ENCODE measurements at regions not wholly inside any gene's neighbourhood (a gene's known extent, or its start where the extent isn't known, plus 50 kb on each side); places are given as distances from the start of the nearest gene placed in this dataset.

- Histone ChIP-seq H3K4me3 (ENCODE audit: low read length) (no peak overlapping the region), H4K20me1 (ENCODE audit: insufficient read depth, low read depth, low read length) (no peaks in the 10 kb centered on the region), H3K9me2 (replicated peaks; ENCODE audit: insufficient read depth, low read length) (no peaks in the 10 kb centered on the region), H3K27ac (ENCODE audit: low read length) (no peak overlapping the region), H3K4me1 (ENCODE audit: low read length) (no peaks in the 10 kb centered on the region), H3K4me2 (ENCODE audit: low read depth, low read length, poor library complexity, severe bottlenecking) (no peak overlapping the region), H3K9ac (ENCODE audit: low read length) (no peak overlapping the region), H3K36me3 (ENCODE audit: insufficient read depth, low read length) (no peaks in the 10 kb centered on the region), H3K27me3 (ENCODE audit: low read length) (no peaks in the 10 kb centered on the region), H3K79me2 (ENCODE audit: low read length) (no peaks in the 10 kb centered on the region), H3K9me3 (ENCODE audit: low read length) (no peaks in the 10 kb centered on the region), H2AFZ (ENCODE audit: low read length) (no peak overlapping the region)
- no peak for DNase-seq
Observed at GRCh38 chr7:3206771-3207191, 94.3 kb upstream of the SDK1 start.

- Histone ChIP-seq H3K4me3 (ENCODE audit: low read length) (no peak overlapping the region), H3K4me1 (ENCODE audit: low read length) (no peaks in the 10 kb centered on the region), H3K9me2 (replicated peaks; ENCODE audit: insufficient read depth, low read length) (no peaks in the 10 kb centered on the region), H3K27ac (ENCODE audit: low read length) (no peak overlapping the region), H4K20me1 (ENCODE audit: insufficient read depth, low read depth, low read length) (no peaks in the 10 kb centered on the region), H3K4me2 (ENCODE audit: low read depth, low read length, poor library complexity, severe bottlenecking) (no peak overlapping the region), H3K27me3 (ENCODE audit: low read length) (no peaks in the 10 kb centered on the region), H3K9me3 (ENCODE audit: low read length) (no peaks in the 10 kb centered on the region), H3K36me3 (ENCODE audit: insufficient read depth, low read length) (no peaks in the 10 kb centered on the region), H3K9ac (ENCODE audit: low read length) (no peak overlapping the region), H2AFZ (ENCODE audit: low read length) (no peak overlapping the region), H3K79me2 (ENCODE audit: low read length) (no peaks in the 10 kb centered on the region)
- no peak for DNase-seq
Observed at GRCh38 chr7:3207387-3207902, 93.6 kb upstream of the SDK1 start.

GRCh38 chr7:3210531-3210930 lies 90.5 kb upstream of the SDK1 start:
- Histone ChIP-seq H3K9me3 (ENCODE audit: low read length) (no peaks in the 10 kb centered on the region), H3K9ac (ENCODE audit: low read length) (no peak overlapping the region), H3K27me3 (ENCODE audit: low read length) (no peaks in the 10 kb centered on the region), H4K20me1 (ENCODE audit: insufficient read depth, low read depth, low read length) (no peaks in the 10 kb centered on the region), H2AFZ (ENCODE audit: low read length) (no peak overlapping the region), H3K36me3 (ENCODE audit: insufficient read depth, low read length) (no peaks in the 10 kb centered on the region), H3K27ac (ENCODE audit: low read length) (no peak overlapping the region), H3K4me3 (ENCODE audit: low read length) (no peak overlapping the region), H3K4me1 (ENCODE audit: low read length) (no peaks in the 10 kb centered on the region), H3K79me2 (ENCODE audit: low read length) (no peaks in the 10 kb centered on the region), H3K4me2 (ENCODE audit: low read depth, low read length, poor library complexity, severe bottlenecking) (no peak overlapping the region), H3K9me2 (replicated peaks; ENCODE audit: insufficient read depth, low read length) (no peaks in the 10 kb centered on the region)
- no peak for DNase-seq

GRCh38 chr7:3214090-3214413 lies 87.0 kb upstream of the SDK1 start:
- Histone ChIP-seq H3K36me3 (ENCODE audit: insufficient read depth, low read length) (no peaks in the 10 kb centered on the region), H2AFZ (ENCODE audit: low read length) (no peak overlapping the region), H3K4me1 (ENCODE audit: low read length) (no peaks in the 10 kb centered on the region), H3K4me3 (ENCODE audit: low read length) (no peak overlapping the region), H3K9ac (ENCODE audit: low read length) (no peak overlapping the region), H3K27me3 (ENCODE audit: low read length) (no peaks in the 10 kb centered on the region), H4K20me1 (ENCODE audit: insufficient read depth, low read depth, low read length) (no peaks in the 10 kb centered on the region), H3K79me2 (ENCODE audit: low read length) (no peaks in the 10 kb centered on the region), H3K9me2 (replicated peaks; ENCODE audit: insufficient read depth, low read length) (no peaks in the 10 kb centered on the region), H3K9me3 (ENCODE audit: low read length) (no peaks in the 10 kb centered on the region), H3K27ac (ENCODE audit: low read length) (no peak overlapping the region), H3K4me2 (ENCODE audit: low read depth, low read length, poor library complexity, severe bottlenecking) (no peak overlapping the region)
- no peak for DNase-seq

GRCh38 chr7:3215624-3216585 lies 85.1 kb upstream of the SDK1 start:
- Histone ChIP-seq H3K4me1 (ENCODE audit: low read length) (no peaks in the 10 kb centered on the region), H3K79me2 (ENCODE audit: low read length) (no peaks in the 10 kb centered on the region), H4K20me1 (ENCODE audit: insufficient read depth, low read depth, low read length) (no peaks in the 10 kb centered on the region), H3K4me3 (ENCODE audit: low read length) (no peak overlapping the region), H3K27me3 (ENCODE audit: low read length) (no peaks in the 10 kb centered on the region), H3K9me2 (replicated peaks; ENCODE audit: insufficient read depth, low read length) (no peaks in the 10 kb centered on the region), H2AFZ (ENCODE audit: low read length) (no peak overlapping the region), H3K9ac (ENCODE audit: low read length) (no peak overlapping the region), H3K9me3 (ENCODE audit: low read length) (no peaks in the 10 kb centered on the region), H3K36me3 (ENCODE audit: insufficient read depth, low read length) (no peaks in the 10 kb centered on the region), H3K4me2 (ENCODE audit: low read depth, low read length, poor library complexity, severe bottlenecking) (no peak overlapping the region), H3K27ac (ENCODE audit: low read length) (no peak overlapping the region)
- DNase-seq: no peak

GRCh38 chr7:3217166-3217565 lies 83.9 kb upstream of the SDK1 start:
- Histone ChIP-seq H3K27me3 (ENCODE audit: low read length) (no peaks in the 10 kb centered on the region), H4K20me1 (ENCODE audit: insufficient read depth, low read depth, low read length) (no peaks in the 10 kb centered on the region), H3K4me2 (ENCODE audit: low read depth, low read length, poor library complexity, severe bottlenecking) (no peak overlapping the region), H3K9me3 (ENCODE audit: low read length) (no peaks in the 10 kb centered on the region), H2AFZ (ENCODE audit: low read length) (no peak overlapping the region), H3K4me3 (ENCODE audit: low read length) (no peak overlapping the region), H3K9me2 (replicated peaks; ENCODE audit: insufficient read depth, low read length) (no peaks in the 10 kb centered on the region), H3K4me1 (ENCODE audit: low read length) (no peaks in the 10 kb centered on the region), H3K9ac (ENCODE audit: low read length) (no peak overlapping the region), H3K27ac (ENCODE audit: low read length) (no peak overlapping the region), H3K79me2 (ENCODE audit: low read length) (no peaks in the 10 kb centered on the region), H3K36me3 (ENCODE audit: insufficient read depth, low read length) (no peaks in the 10 kb centered on the region)
- no peak for DNase-seq

- H3K9ac ChIP-seq (ENCODE audit: low read length): no peak overlapping the region
- no peaks in the 10 kb centered on the region for H4K20me1 ChIP-seq (ENCODE audit: insufficient read depth, low read depth, low read length)
- H3K4me1 ChIP-seq (ENCODE audit: low read length): no peaks in the 10 kb centered on the region
- no peak overlapping the region for H3K4me2 ChIP-seq (ENCODE audit: low read depth, low read length, poor library complexity, severe bottlenecking)
- no peaks in the 10 kb centered on the region for H3K9me3 ChIP-seq (ENCODE audit: low read length)
- no peaks in the 10 kb centered on the region for H3K27me3 ChIP-seq (ENCODE audit: low read length)
- H3K27ac ChIP-seq (ENCODE audit: low read length): no peak overlapping the region
- no peaks in the 10 kb centered on the region for H3K36me3 ChIP-seq (ENCODE audit: insufficient read depth, low read length)
- no peaks in the 10 kb centered on the region for H3K79me2 ChIP-seq (ENCODE audit: low read length)
- no peak for DNase-seq
- H3K9me2 ChIP-seq (replicated peaks; ENCODE audit: insufficient read depth, low read length): no peaks in the 10 kb centered on the region
- no peak overlapping the region for H2AFZ ChIP-seq (ENCODE audit: low read length)
- H3K4me3 ChIP-seq (ENCODE audit: low read length): no peak overlapping the region
Observed at GRCh38 chr7:3218411-3219225, 82.4 kb upstream of the SDK1 start.

GRCh38 chr7:3229904-3230470 lies 71.1 kb upstream of the SDK1 start:
- Histone ChIP-seq H3K79me2 (ENCODE audit: low read length) (no peaks in the 10 kb centered on the region), H3K9ac (ENCODE audit: low read length) (no peak overlapping the region), H3K36me3 (ENCODE audit: insufficient read depth, low read length) (no peaks in the 10 kb centered on the region), H3K9me2 (replicated peaks; ENCODE audit: insufficient read depth, low read length) (no peaks in the 10 kb centered on the region), H3K27ac (ENCODE audit: low read length) (no peak overlapping the region), H4K20me1 (ENCODE audit: insufficient read depth, low read depth, low read length) (no peaks in the 10 kb centered on the region), H3K9me3 (ENCODE audit: low read length) (peaks cover 2% of the 10 kb centered on the region; the same call in 1 of the 2 replicates), H3K27me3 (ENCODE audit: low read length) (no peaks in the 10 kb centered on the region), H3K4me3 (ENCODE audit: low read length) (no peak overlapping the region), H3K4me2 (ENCODE audit: low read depth, low read length, poor library complexity, severe bottlenecking) (no peak overlapping the region), H2AFZ (ENCODE audit: low read length) (no peak overlapping the region), H3K4me1 (ENCODE audit: low read length) (no peaks in the 10 kb centered on the region)
- no peak for DNase-seq
